Neuronal stem cell (in vitro differentiated cells): ENCODE measurements at regions not wholly inside any gene's neighbourhood (a gene's known extent, or its start where the extent isn't known, plus 50 kb on each side); places are given as distances from the start of the nearest gene placed in this dataset.

ENCODE experiments used
- DNase-seq: peaks from one replicate; pipeline ENCODE4 v3.0.0-alpha.2; 2013; ENCODE audit warnings: low spot score
- H2AFZ ChIP-seq: one replicate; pipeline ENCODE4 v1.6.1; 2013; ENCODE audit warnings: mild to moderate bottlenecking, low read length, inconsistent platforms
- H2AK5ac ChIP-seq: 2 replicates; pipeline ENCODE4 v1.6.1; 2013; ENCODE audit warnings: low read depth, mild to moderate bottlenecking, inconsistent platforms, low read length, moderate library complexity, mixed read lengths
- H2BK120ac ChIP-seq: 2 replicates; pipeline ENCODE4 v1.6.1; 2013; ENCODE audit warnings: low read depth, mild to moderate bottlenecking, inconsistent platforms, low read length, moderate library complexity, mixed read lengths
- H2BK12ac ChIP-seq: one replicate; pipeline ENCODE4 v1.6.1; 2013; ENCODE audit warnings: low read length, inconsistent platforms
- H2BK15ac ChIP-seq: 2 replicates; pipeline ENCODE4 v1.6.1; 2013; ENCODE audit warnings: mild to moderate bottlenecking, low read length, inconsistent platforms, mixed read lengths
- H2BK5ac ChIP-seq: one replicate; pipeline ENCODE4 v1.6.1; 2013; ENCODE audit warnings: inconsistent platforms, mild to moderate bottlenecking, low read length, moderate library complexity
- H3K14ac ChIP-seq: one replicate; pipeline ENCODE4 v1.6.1; 2013; ENCODE audit warnings: low read length, inconsistent platforms
- H3K18ac ChIP-seq: 2 replicates; pipeline ENCODE4 v1.6.1; 2013; ENCODE audit warnings: low read length, inconsistent platforms
- H3K23ac ChIP-seq: 2 replicates; pipeline ENCODE4 v1.6.1; 2013; ENCODE audit warnings: low read depth, mild to moderate bottlenecking, mixed read lengths, low read length, inconsistent platforms; ENCODE audit not compliant: poor library complexity
- H3K27ac ChIP-seq: replicated peaks from 3 replicates; pipeline ENCODE4 v1.5.1; 2013; ENCODE audit warnings: low read length, inconsistent platforms
- H3K27me3 ChIP-seq, 3 experiments: 2 replicates each; pipeline ENCODE4 v1.6.1; 2013; ENCODE audit warnings: low read length in 3 of 3, mild to moderate bottlenecking in 2 of 3, inconsistent platforms in 1 of 3, low read depth in 1 of 3, mixed read lengths in 1 of 3, moderate library complexity in 1 of 3; ENCODE audit not compliant: control insufficient read depth in 3 of 3, insufficient read depth in 3 of 3
- H3K36me3 ChIP-seq, 2 donors: replicated peaks in 1 of 2; 2 replicates each; pipeline ENCODE4 v1.6.1; 2013; ENCODE audit warnings: low read length in 2 of 2; ENCODE audit not compliant: control insufficient read depth in 2 of 2, insufficient read depth in 2 of 2
- H3K4ac ChIP-seq: 2 replicates; pipeline ENCODE4 v1.6.1; 2013; ENCODE audit warnings: inconsistent platforms, mild to moderate bottlenecking, low read length, moderate library complexity
- H3K4me1 ChIP-seq, 2 donors: 1 replicate in 1 of 2; 2 replicates in 1 of 2; pipeline ENCODE4 v1.6.1; 2013; ENCODE audit warnings: low read length in 2 of 2, low read depth in 1 of 2; ENCODE audit not compliant: control insufficient read depth in 2 of 2, insufficient read depth in 1 of 2
- H3K4me2 ChIP-seq: one replicate; pipeline ENCODE4 v1.6.1; 2013; ENCODE audit warnings: mild to moderate bottlenecking, low read length, inconsistent platforms; ENCODE audit not compliant: insufficient read depth, poor library complexity, severe bottlenecking
- H3K4me3 ChIP-seq, 2 donors: 2 replicates each; pipeline ENCODE4 v1.5.1; 2013; ENCODE audit warnings: low read length in 2 of 2, mild to moderate bottlenecking in 2 of 2, inconsistent platforms in 1 of 2, moderate library complexity in 1 of 2
- H3K79me1 ChIP-seq: one replicate; pipeline ENCODE4 v1.6.1; 2013; ENCODE audit warnings: low read depth, mild to moderate bottlenecking, inconsistent platforms, low read length, moderate library complexity
- H3K9ac ChIP-seq: one replicate; pipeline ENCODE4 v1.6.1; 2013; ENCODE audit warnings: mild to moderate bottlenecking, low read depth, low read length, inconsistent platforms; ENCODE audit not compliant: poor library complexity
- H3K9me3 ChIP-seq, 2 donors: replicated peaks in 1 of 2; 2 replicates each; pipeline versions ENCODE3 to v1.6.1; 2013; ENCODE audit warnings: low read length in 2 of 2, mild to moderate bottlenecking in 2 of 2, inconsistent platforms in 1 of 2, low read depth in 1 of 2, mixed read lengths in 1 of 2, moderate library complexity in 1 of 2; ENCODE audit not compliant: control insufficient read depth in 2 of 2, insufficient read depth in 1 of 2
- H4K8ac ChIP-seq: one replicate; pipeline ENCODE4 v1.6.1; 2013; ENCODE audit warnings: low read depth, mild to moderate bottlenecking, inconsistent platforms, low read length, moderate library complexity
- H4K91ac ChIP-seq: one replicate; pipeline ENCODE4 v1.6.1; 2013; ENCODE audit warnings: low read length, low read depth, mild to moderate bottlenecking, inconsistent platforms; ENCODE audit not compliant: poor library complexity
- WGBS, 2 donors: extraction: QIAGEN DNeasy Blood & Tissue Kit; methylation state at CpG; one replicate each; pipeline ENCODE4 v1.1.7; 2013; ENCODE audit warnings: missing lambda C conversion rate in 2 of 2, mixed read lengths in 1 of 2; ENCODE audit not compliant: insufficient read length in 2 of 2, insufficient replicate concordance in 1 of 2; ENCODE audit errors: extremely low coverage in 2 of 2; 5-methylcytosine and 5-hydroxymethylcytosine counted together

- no peak overlapping the region for H3K27ac ChIP-seq
Measured at GRCh38 chr16:85290626-85291301, 178.5 kb upstream of the CIBAR2 start.

DNA sequence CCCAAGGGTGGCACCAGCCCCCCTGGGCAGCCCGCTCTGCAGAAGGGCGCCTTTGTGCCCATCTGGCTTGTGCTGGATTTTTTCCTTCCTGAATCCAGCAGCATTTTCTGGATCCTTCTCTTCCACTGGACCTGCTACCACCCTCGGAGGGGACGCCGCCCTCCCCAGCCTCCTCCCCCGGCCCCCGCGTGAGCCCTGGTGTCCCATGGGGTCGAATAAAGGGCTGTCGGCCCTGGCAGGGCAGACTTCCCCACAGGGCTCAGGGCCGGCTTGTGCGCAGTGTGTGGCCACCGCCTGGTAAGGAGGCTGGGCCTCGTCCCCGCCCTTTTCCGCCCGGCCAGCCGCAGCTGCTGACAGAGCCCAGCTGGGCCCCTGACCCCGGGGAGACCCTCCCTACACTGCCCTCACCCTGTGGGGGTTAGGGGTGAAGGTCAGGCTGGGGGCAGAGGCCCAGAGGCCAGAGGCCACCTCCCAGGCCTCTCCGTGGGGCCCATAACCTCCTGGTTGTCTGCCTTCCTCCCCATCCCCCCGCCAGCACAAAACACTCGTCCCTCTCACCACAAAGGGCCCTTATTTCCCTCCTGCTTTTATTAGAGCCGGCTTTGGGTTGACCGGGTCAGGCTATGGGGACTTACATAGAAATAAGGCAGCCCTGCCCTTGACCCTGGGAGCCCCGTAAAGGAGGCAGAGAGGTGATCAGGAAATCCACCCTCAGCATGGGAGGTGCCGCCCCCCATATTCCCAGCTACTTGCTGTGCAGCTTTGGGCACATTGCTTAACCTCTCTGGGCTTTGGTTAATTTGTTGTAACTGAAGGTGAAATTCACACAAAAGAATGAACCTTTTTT, 179.3 kb upstream of the CIBAR2 start:
- Histone ChIP-seq H3K79me1 (no peaks in the 10 kb centered on the region), H3K9ac (peak overlapping the region; percentile 50), H3K27ac (no peak overlapping the region), H3K18ac (peak overlapping the region; percentile 88), H4K8ac (no peak overlapping the region), H3K14ac (no peak overlapping the region), H2AFZ (no peak overlapping the region), H3K36me3 (no peaks in the 10 kb centered on the region), H3K23ac (peak overlapping the region; percentile 50), H2BK120ac (no peak overlapping the region), H3K4me1 (peaks cover 9 to 40% of the 10 kb centered on the region in 2 donors), H3K4me3 (no peak overlapping the region), H3K4me2 (no peak overlapping the region), H2BK5ac (peak overlapping the region; percentile 26), H3K27me3 (peaks cover 0 to 15% (median 0%) of the 10 kb centered on the region in 3 experiments), H3K9me3 (peaks cover 0 to 3% of the 10 kb centered on the region in 2 donors), H2BK12ac (peak overlapping the region; percentile 52), H4K91ac (no peak overlapping the region), H3K4ac (no peak overlapping the region), H2BK15ac (no peak overlapping the region), H2AK5ac (no peak overlapping the region)
- WGBS, 2 donors: no CpG with 5 or more reads among the region's 26 CpGs
- peak; percentile 52 for DNase-seq

More at GRCh38 chr16:85290626-85291301, 178.5 kb upstream of the CIBAR2 start:
- Histone ChIP-seq H3K4me1 (peaks cover 9 to 46% of the 10 kb centered on the region in 2 donors), H4K8ac (no peak overlapping the region), H2AFZ (no peak overlapping the region), H2AK5ac (peak overlapping the region; percentile 34), H3K27me3 (peaks cover 0 to 15% (median 0%) of the 10 kb centered on the region in 3 experiments), H3K36me3 (no peaks in the 10 kb centered on the region), H3K9ac (peak overlapping the region; percentile 50), H3K18ac (peak overlapping the region; percentile 88), H3K79me1 (no peaks in the 10 kb centered on the region), H3K4ac (no peak overlapping the region), H3K14ac (no peak overlapping the region), H2BK12ac (peak overlapping the region; percentile 52), H3K4me3 (no peak overlapping the region), H4K91ac (no peak overlapping the region), H3K23ac (peak overlapping the region; percentile 50), H3K4me2 (no peak overlapping the region), H2BK120ac (no peak overlapping the region), H3K9me3 (peaks cover 0 to 3% of the 10 kb centered on the region in 2 donors), H2BK15ac (no peak overlapping the region), H2BK5ac (peak overlapping the region; percentile 26)
- WGBS, 2 donors: no CpG with 5 or more reads among the region's 12 CpGs
- DNase-seq: no peak

DNA sequence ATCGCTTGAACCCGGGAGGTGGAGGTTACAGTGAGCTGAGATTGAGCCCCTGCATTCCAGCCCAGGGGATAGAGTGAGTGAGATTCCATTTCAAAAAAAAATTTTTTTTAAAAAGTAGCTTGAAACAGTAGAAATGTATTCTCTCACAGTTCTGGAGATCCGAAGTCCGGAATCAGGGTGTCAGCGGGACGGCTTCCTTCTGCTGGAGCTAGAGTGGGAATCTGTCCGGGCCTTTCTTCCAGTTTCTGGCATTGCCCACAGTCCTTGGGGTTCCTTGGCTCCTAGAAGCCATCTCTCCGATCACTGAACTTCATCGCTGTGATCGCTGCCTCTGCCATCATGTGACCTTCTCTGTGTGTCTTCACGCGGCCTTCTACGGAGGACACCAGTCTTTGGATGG, 181.2 kb upstream of the CIBAR2 start:
- Histone ChIP-seq H2BK120ac (no peak overlapping the region), H3K23ac (no peak overlapping the region), H3K9me3 (peaks cover 0 to 3% of the 10 kb centered on the region in 2 donors), H3K4ac (no peak overlapping the region), H4K8ac (no peak overlapping the region), H3K4me2 (no peak overlapping the region), H3K14ac (no peak overlapping the region), H2BK5ac (no peak overlapping the region), H3K9ac (no peak overlapping the region), H3K36me3 (no peaks in the 10 kb centered on the region), H3K4me3 (no peak overlapping the region), H2BK15ac (no peak overlapping the region), H4K91ac (no peak overlapping the region), H3K4me1 (peaks cover 6 to 32% of the 10 kb centered on the region in 2 donors), H3K18ac (no peak overlapping the region), H3K27me3 (peaks cover 0 to 15% (median 0%) of the 10 kb centered on the region in 3 experiments), H2AK5ac (peak overlapping the region; percentile 12), H3K79me1 (no peaks in the 10 kb centered on the region), H3K27ac (no peak overlapping the region), H2AFZ (no peak overlapping the region), H2BK12ac (no peak overlapping the region)
- no CpG with 5 or more reads among the region's 13 CpGs for WGBS, 2 donors
- no peak for DNase-seq
